ENCODE measurements at regions not wholly inside any gene's neighbourhood (a gene's known extent, or its start where the extent isn't known, plus 50 kb on each side); places are given as distances from the start of the nearest gene placed in this dataset.

DNA sequence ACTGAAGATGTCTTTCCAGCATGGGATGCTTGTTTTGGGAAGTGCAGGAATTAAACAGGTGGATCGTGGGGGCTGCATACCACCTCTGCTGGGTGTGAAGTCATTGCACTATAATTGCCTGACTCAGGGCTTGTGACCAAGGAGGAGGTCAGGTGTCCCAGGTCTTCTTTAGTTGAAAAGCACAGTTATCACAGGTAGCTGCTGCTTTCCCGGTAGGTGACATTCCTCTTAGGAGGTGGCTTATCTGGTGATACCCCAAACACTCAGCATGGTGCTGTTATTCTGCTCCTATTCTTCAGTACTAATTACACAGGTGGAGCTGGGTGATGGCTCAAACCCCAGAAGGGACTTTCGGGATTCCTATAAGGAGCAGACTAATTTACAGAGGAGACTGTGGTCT is 320.3 kb upstream of the PLXNA2 start:
- Histone ChIP-seq H2BK5ac (ENCODE audit: low read depth, low read length, poor library complexity, severe bottlenecking) (no peak overlapping the region), H3K23ac (ENCODE audit: low read length in 2 of 2) (no peak overlapping the region), H2AK5ac (ENCODE audit: low read length, severe bottlenecking) (no peak overlapping the region), H2AFZ (ENCODE audit: low read depth, low read length) (no peak overlapping the region), H3K79me1 (replicated peaks; ENCODE audit: low read length, poor library complexity, severe bottlenecking) (no peaks in the 10 kb centered on the region), H4K8ac (ENCODE audit: low read length) (no peak overlapping the region), H3K27ac (ENCODE audit: low read length, poor library complexity, severe bottlenecking) (no peak overlapping the region), H3K4me3 (ENCODE audit: insufficient read depth in 1 of 2, low read depth in 1 of 2, low read length in 2 of 2) (no peak overlapping the region), H4K91ac (ENCODE audit: low read length) (no peak overlapping the region), H2BK12ac (ENCODE audit: low read length in 2 of 2) (no peak overlapping the region), H3K4me2 (ENCODE audit: low read length, poor library complexity, severe bottlenecking) (no peak overlapping the region), H3K4ac (ENCODE audit: low read depth in 1 of 2, low read length in 2 of 2) (no peak overlapping the region), H3K36me3 (ENCODE audit: control insufficient read depth in 1 of 2, insufficient read depth in 2 of 2, low read depth in 1 of 2, low read length in 2 of 2) (no peaks in the 10 kb centered on the region), H3K18ac (ENCODE audit: low read depth in 1 of 2, low read length in 2 of 2) (no peak overlapping the region), H3K9me3 (ENCODE audit: control insufficient read depth, low read length) (no peaks in the 10 kb centered on the region), H3K9ac (ENCODE audit: low read length) (no peak overlapping the region), H2BK120ac (ENCODE audit: low read depth, low read length) (no peak overlapping the region), H3K14ac (ENCODE audit: low read length in 2 of 2) (no peak overlapping the region), H2BK15ac (ENCODE audit: low read depth, poor library complexity, severe bottlenecking) (peak overlapping the region; percentile 36), H3K27me3 (ENCODE audit: control insufficient read depth in 1 of 2, insufficient read depth in 1 of 2, low read length in 2 of 2) (peaks cover 3 to 10% of the 10 kb centered on the region in 2 experiments), H3K4me1 (ENCODE audit: control insufficient read depth, insufficient read depth, low read depth, low read length) (no peaks in the 10 kb centered on the region)
- 95% methylated on average over 2 of the region's 3 CpGs for WGBS
- no peak for DNase-seq

- no peak overlapping the region for H3K4me2 ChIP-seq (ENCODE audit: low read length, poor library complexity, severe bottlenecking)
- peak overlapping the region; percentile 7 for H3K27ac ChIP-seq (ENCODE audit: low read length, poor library complexity, severe bottlenecking)
- no peak overlapping the region for H3K9ac ChIP-seq (ENCODE audit: low read length)
- no peak overlapping the region for H3K4me3 ChIP-seq (ENCODE audit: insufficient read depth in 1 of 2, low read depth in 1 of 2, low read length in 2 of 2)
- no peak for DNase-seq
- H2AK5ac ChIP-seq (ENCODE audit: low read length, severe bottlenecking) = no peak overlapping the region
- no peaks in the 10 kb centered on the region for H3K79me1 ChIP-seq (replicated peaks; ENCODE audit: low read length, poor library complexity, severe bottlenecking)
- no peak overlapping the region for H2AFZ ChIP-seq (ENCODE audit: low read depth, low read length)
- no peak overlapping the region for H3K23ac ChIP-seq (ENCODE audit: low read length in 2 of 2)
- H3K9me3 ChIP-seq (ENCODE audit: control insufficient read depth, low read length) = no peaks in the 10 kb centered on the region
- H3K27me3 ChIP-seq (ENCODE audit: control insufficient read depth in 1 of 2, insufficient read depth in 1 of 2, low read length in 2 of 2) = peaks cover 3 to 10% of the 10 kb centered on the region in 2 experiments
- no peak overlapping the region for H2BK12ac ChIP-seq (ENCODE audit: low read length in 2 of 2)
- H2BK15ac ChIP-seq (ENCODE audit: low read depth, poor library complexity, severe bottlenecking) = no peak overlapping the region
- H3K14ac ChIP-seq (ENCODE audit: low read length in 2 of 2) = no peak overlapping the region
- no peak overlapping the region for H4K91ac ChIP-seq (ENCODE audit: low read length)
- H2BK120ac ChIP-seq (ENCODE audit: low read depth, low read length) = no peak overlapping the region
- H2BK5ac ChIP-seq (ENCODE audit: low read depth, low read length, poor library complexity, severe bottlenecking) = no peak overlapping the region
- no peaks in the 10 kb centered on the region for H3K4me1 ChIP-seq (ENCODE audit: control insufficient read depth, insufficient read depth, low read depth, low read length)
- no peak overlapping the region for H4K8ac ChIP-seq (ENCODE audit: low read length)
- no peak overlapping the region for H3K18ac ChIP-seq (ENCODE audit: low read depth in 1 of 2, low read length in 2 of 2)
- H3K36me3 ChIP-seq (ENCODE audit: control insufficient read depth in 1 of 2, insufficient read depth in 2 of 2, low read depth in 1 of 2, low read length in 2 of 2) = no peaks in the 10 kb centered on the region
- 85% methylated on average over 6 of the region's 6 CpGs for WGBS
- H3K4ac ChIP-seq (ENCODE audit: low read depth in 1 of 2, low read length in 2 of 2) = no peak overlapping the region
These were observed 321.7 kb upstream of the PLXNA2 start for GRCh38 chr1:208565756-208566440.

- Histone ChIP-seq H4K91ac (ENCODE audit: low read length) (no peak overlapping the region), H3K23ac (ENCODE audit: low read length in 2 of 2) (no peak overlapping the region), H3K18ac (ENCODE audit: low read depth in 1 of 2, low read length in 2 of 2) (no peak overlapping the region), H3K27me3 (ENCODE audit: control insufficient read depth in 1 of 2, insufficient read depth in 1 of 2, low read length in 2 of 2) (peaks cover 0 to 3% of the 10 kb centered on the region in 2 experiments), H2AK5ac (ENCODE audit: low read length, severe bottlenecking) (no peak overlapping the region), H2BK12ac (ENCODE audit: low read length in 2 of 2) (no peak overlapping the region), H2AFZ (ENCODE audit: low read depth, low read length) (no peak overlapping the region), H2BK5ac (ENCODE audit: low read depth, low read length, poor library complexity, severe bottlenecking) (no peak overlapping the region), H3K4me3 (ENCODE audit: insufficient read depth in 1 of 2, low read depth in 1 of 2, low read length in 2 of 2) (no peak overlapping the region), H3K9me3 (ENCODE audit: control insufficient read depth, low read length) (no peaks in the 10 kb centered on the region), H4K8ac (ENCODE audit: low read length) (no peak overlapping the region), H3K4me1 (ENCODE audit: control insufficient read depth, insufficient read depth, low read depth, low read length) (no peaks in the 10 kb centered on the region), H3K9ac (ENCODE audit: low read length) (no peak overlapping the region), H3K36me3 (ENCODE audit: control insufficient read depth in 1 of 2, insufficient read depth in 2 of 2, low read depth in 1 of 2, low read length in 2 of 2) (no peaks in the 10 kb centered on the region), H3K27ac (ENCODE audit: low read length, poor library complexity, severe bottlenecking) (no peak overlapping the region), H3K4me2 (ENCODE audit: low read length, poor library complexity, severe bottlenecking) (peak overlapping the region; percentile 7), H3K4ac (ENCODE audit: low read depth in 1 of 2, low read length in 2 of 2) (no peak overlapping the region), H3K14ac (ENCODE audit: low read length in 2 of 2) (no peak overlapping the region), H2BK15ac (ENCODE audit: low read depth, poor library complexity, severe bottlenecking) (no peak overlapping the region), H3K79me1 (replicated peaks; ENCODE audit: low read length, poor library complexity, severe bottlenecking) (no peaks in the 10 kb centered on the region), H2BK120ac (ENCODE audit: low read depth, low read length) (no peak overlapping the region)
- no peak for DNase-seq
- 100% methylated on average over 1 of the region's 1 CpG for WGBS
These were observed 325.0 kb upstream of the PLXNA2 start for GRCh38 chr1:208569181-208569580.

GRCh38 chr1:208570362-208570761 is 326.2 kb upstream of the PLXNA2 start:
- no peak for DNase-seq
- 97% methylated on average over 4 of the region's 5 CpGs for WGBS
- Histone ChIP-seq H4K91ac (ENCODE audit: low read length) (no peak overlapping the region), H2AK5ac (ENCODE audit: low read length, severe bottlenecking) (no peak overlapping the region), H3K36me3 (ENCODE audit: control insufficient read depth in 1 of 2, insufficient read depth in 2 of 2, low read depth in 1 of 2, low read length in 2 of 2) (no peaks in the 10 kb centered on the region), H3K9ac (ENCODE audit: low read length) (no peak overlapping the region), H3K4ac (ENCODE audit: low read depth in 1 of 2, low read length in 2 of 2) (no peak overlapping the region), H4K8ac (ENCODE audit: low read length) (no peak overlapping the region), H3K4me1 (ENCODE audit: control insufficient read depth, insufficient read depth, low read depth, low read length) (no peaks in the 10 kb centered on the region), H3K79me1 (replicated peaks; ENCODE audit: low read length, poor library complexity, severe bottlenecking) (no peaks in the 10 kb centered on the region), H3K14ac (ENCODE audit: low read length in 2 of 2) (no peak overlapping the region), H2AFZ (ENCODE audit: low read depth, low read length) (no peak overlapping the region), H3K27me3 (ENCODE audit: control insufficient read depth in 1 of 2, insufficient read depth in 1 of 2, low read length in 2 of 2) (no peaks in the 10 kb centered on the region), H3K9me3 (ENCODE audit: control insufficient read depth, low read length) (no peaks in the 10 kb centered on the region), H3K23ac (ENCODE audit: low read length in 2 of 2) (no peak overlapping the region), H3K18ac (ENCODE audit: low read depth in 1 of 2, low read length in 2 of 2) (no peak overlapping the region), H3K4me2 (ENCODE audit: low read length, poor library complexity, severe bottlenecking) (no peak overlapping the region), H2BK15ac (ENCODE audit: low read depth, poor library complexity, severe bottlenecking) (no peak overlapping the region), H3K4me3 (ENCODE audit: insufficient read depth in 1 of 2, low read depth in 1 of 2, low read length in 2 of 2) (no peak overlapping the region), H3K27ac (ENCODE audit: low read length, poor library complexity, severe bottlenecking) (no peak overlapping the region), H2BK12ac (ENCODE audit: low read length in 2 of 2) (no peak overlapping the region), H2BK120ac (ENCODE audit: low read depth, low read length) (no peak overlapping the region), H2BK5ac (ENCODE audit: low read depth, low read length, poor library complexity, severe bottlenecking) (no peak overlapping the region)

Measured in mesenchymal stem cell (in vitro differentiated cells and primary cell).